ENCODE measurements at regions not wholly inside any gene's neighbourhood (a gene's known extent, or its start where the extent isn't known, plus 50 kb on each side); places are given as distances from the start of the nearest gene placed in this dataset.

DNA sequence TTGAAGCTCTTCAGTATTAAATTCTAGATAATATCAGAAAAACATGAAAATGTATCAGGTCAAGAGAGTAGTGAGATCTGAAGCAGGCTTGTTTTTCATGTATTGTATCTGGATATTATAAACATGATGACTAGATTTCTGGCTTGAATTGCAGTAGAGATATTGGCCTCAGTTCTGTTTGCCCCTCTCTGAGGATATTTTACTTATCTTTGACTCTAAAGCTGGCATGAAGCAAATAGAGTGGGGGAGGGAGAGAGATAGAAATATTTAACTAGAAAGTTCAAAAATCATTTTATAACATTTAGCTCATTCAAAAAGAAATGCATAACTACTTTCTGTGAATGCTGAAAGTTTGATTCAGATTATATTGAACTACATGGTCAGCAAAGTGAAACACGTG lies 929.7 kb upstream of the KCND2 start:
- H3K27me3 ChIP-seq (replicated peaks in 1 of 4; ENCODE audit: control extremely low read depth in 1 of 4, control insufficient read depth in 3 of 4, insufficient read depth in 4 of 4, low read length in 3 of 4): no peaks in the 10 kb centered on the region
- H3K9ac ChIP-seq (ENCODE audit: low read length): no peak overlapping the region
- H3K36me3 ChIP-seq (replicated peaks in 1 of 2; ENCODE audit: control extremely low read depth in 1 of 2, control insufficient read depth in 1 of 2, extremely low read depth in 1 of 2, insufficient read depth in 2 of 2, low read length in 1 of 2): no peaks in the 10 kb centered on the region
- Mint-ChIP-seq H3K27ac (no peak overlapping the region), H3K9me3 (ENCODE audit: insufficient read depth) (peaks cover 2% of the 10 kb centered on the region), H3K27me3 (no peaks in the 10 kb centered on the region), H3K4me1 (no peaks in the 10 kb centered on the region), H3K4me3 (no peak overlapping the region)
- H3K9me3 ChIP-seq (ENCODE audit: control extremely low read depth in 1 of 3, control insufficient read depth in 2 of 3, insufficient read depth in 1 of 3, low read length in 2 of 3): no peaks in the 10 kb centered on the region
- H3K27ac ChIP-seq (ENCODE audit: low read length in 2 of 2): no peak overlapping the region
- no peak overlapping the region for H3K4me2 ChIP-seq (replicated peaks; ENCODE audit: low read depth, low read length, poor library complexity, severe bottlenecking)
- DNase-seq (no peak), ATAC-seq (ENCODE audit: low read depth) (no peak)
- no peaks in the 10 kb centered on the region for H4K20me1 ChIP-seq (ENCODE audit: control insufficient read depth, insufficient read depth, low read length, poor library complexity, severe bottlenecking)
- H3K4me1 ChIP-seq (ENCODE audit: control insufficient read depth in 2 of 2, insufficient read depth in 2 of 2, low read length in 2 of 2): no peaks in the 10 kb centered on the region
- ChIA-PET POLR2A (no interaction called here), CTCF (no interaction called here)
- intact Hi-C loops (cut with micrococcal nuclease): no loop called here
- no peak overlapping the region for H2AFZ ChIP-seq (ENCODE audit: insufficient read depth, low read depth, low read length, poor library complexity, severe bottlenecking)
- WGBS (ENCODE audit: insufficient coverage): no CpG with 5 or more reads among the region's 1 CpG
- H3K79me2 ChIP-seq (ENCODE audit: control insufficient read depth, insufficient read depth, low read length): no peaks in the 10 kb centered on the region
- no peak overlapping the region for H3K4me3 ChIP-seq (ENCODE audit: control extremely low read depth in 1 of 5, extremely low read depth in 1 of 5, insufficient read depth in 1 of 5, low read depth in 2 of 5, low read length in 4 of 5)
- TF ChIP-seq, protein P1, sequence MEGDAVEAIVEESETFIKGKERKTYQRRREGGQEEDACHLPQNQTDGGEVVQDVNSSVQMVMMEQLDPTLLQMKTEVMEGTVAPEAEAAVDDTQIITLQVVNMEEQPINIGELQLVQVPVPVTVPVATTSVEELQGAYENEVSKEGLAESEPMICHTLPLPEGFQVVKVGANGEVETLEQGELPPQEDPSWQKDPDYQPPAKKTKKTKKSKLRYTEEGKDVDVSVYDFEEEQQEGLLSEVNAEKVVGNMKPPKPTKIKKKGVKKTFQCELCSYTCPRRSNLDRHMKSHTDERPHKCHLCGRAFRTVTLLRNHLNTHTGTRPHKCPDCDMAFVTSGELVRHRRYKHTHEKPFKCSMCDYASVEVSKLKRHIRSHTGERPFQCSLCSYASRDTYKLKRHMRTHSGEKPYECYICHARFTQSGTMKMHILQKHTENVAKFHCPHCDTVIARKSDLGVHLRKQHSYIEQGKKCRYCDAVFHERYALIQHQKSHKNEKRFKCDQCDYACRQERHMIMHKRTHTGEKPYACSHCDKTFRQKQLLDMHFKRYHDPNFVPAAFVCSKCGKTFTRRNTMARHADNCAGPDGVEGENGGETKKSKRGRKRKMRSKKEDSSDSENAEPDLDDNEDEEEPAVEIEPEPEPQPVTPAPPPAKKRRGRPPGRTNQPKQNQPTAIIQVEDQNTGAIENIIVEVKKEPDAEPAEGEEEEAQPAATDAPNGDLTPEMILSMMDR (IDR thresholded peaks at IDR 0.05): no peak
- no peak for TF ChIP-seq EZH2 (IDR thresholded peaks at IDR 0.05; ENCODE audit: borderline replicate concordance, insufficient read depth, low read depth, low read length, poor library complexity, severe bottlenecking)

DNA sequence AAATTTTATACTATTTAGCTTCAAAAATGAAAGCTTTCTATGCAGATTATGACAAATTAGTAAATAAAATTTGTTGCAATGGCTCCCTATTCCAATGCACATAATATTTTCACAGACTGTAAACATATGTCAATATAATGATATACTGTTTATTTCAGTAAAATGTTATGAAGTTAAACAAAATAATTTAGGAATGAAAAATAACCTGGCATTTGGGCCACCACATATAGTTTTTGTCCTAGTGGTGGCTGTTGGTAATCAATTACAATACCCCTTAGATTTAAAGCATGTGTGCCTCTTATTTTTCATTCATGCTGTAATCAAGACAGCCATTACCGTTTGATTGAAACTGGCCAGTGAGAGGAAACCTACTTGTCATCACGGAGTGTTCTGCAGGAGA lies 928.5 kb upstream of the KCND2 start:
- Histone ChIP-seq H3K36me3 (replicated peaks in 1 of 2; ENCODE audit: control extremely low read depth in 1 of 2, control insufficient read depth in 1 of 2, extremely low read depth in 1 of 2, insufficient read depth in 2 of 2, low read length in 1 of 2) (no peaks in the 10 kb centered on the region), H3K9me3 (ENCODE audit: control extremely low read depth in 1 of 3, control insufficient read depth in 2 of 3, insufficient read depth in 1 of 3, low read length in 2 of 3) (no peaks in the 10 kb centered on the region), H4K20me1 (ENCODE audit: control insufficient read depth, insufficient read depth, low read length, poor library complexity, severe bottlenecking) (no peaks in the 10 kb centered on the region), H3K9ac (ENCODE audit: low read length) (no peak overlapping the region), H3K79me2 (ENCODE audit: control insufficient read depth, insufficient read depth, low read length) (no peaks in the 10 kb centered on the region), H3K27me3 (replicated peaks in 1 of 4; ENCODE audit: control extremely low read depth in 1 of 4, control insufficient read depth in 3 of 4, insufficient read depth in 4 of 4, low read length in 3 of 4) (no peaks in the 10 kb centered on the region), H3K27ac (ENCODE audit: low read length in 2 of 2) (no peak overlapping the region), H3K4me1 (ENCODE audit: control insufficient read depth in 2 of 2, insufficient read depth in 2 of 2, low read length in 2 of 2) (no peaks in the 10 kb centered on the region), H3K4me2 (replicated peaks; ENCODE audit: low read depth, low read length, poor library complexity, severe bottlenecking) (no peak overlapping the region), H3K4me3 (ENCODE audit: control extremely low read depth in 1 of 5, extremely low read depth in 1 of 5, insufficient read depth in 1 of 5, low read depth in 2 of 5, low read length in 4 of 5) (no peak overlapping the region), H2AFZ (ENCODE audit: insufficient read depth, low read depth, low read length, poor library complexity, severe bottlenecking) (no peak overlapping the region)
- POLR2A ChIA-PET: no interaction called here
- TF ChIP-seq, protein P1 (IDR thresholded peaks at IDR 0.05): no peak
- no peak for TF ChIP-seq EZH2 (IDR thresholded peaks at IDR 0.05; ENCODE audit: borderline replicate concordance, insufficient read depth, low read depth, low read length, poor library complexity, severe bottlenecking)
- Mint-ChIP-seq H3K27ac (no peak overlapping the region), H3K4me1 (no peaks in the 10 kb centered on the region), H3K27me3 (no peaks in the 10 kb centered on the region), H3K9me3 (ENCODE audit: insufficient read depth) (peaks cover 2% of the 10 kb centered on the region), H3K4me3 (no peak overlapping the region)
- CTCF ChIA-PET: no interaction called here
- ATAC-seq (ENCODE audit: low read depth) (no peak), DNase-seq (no peak)
- WGBS (ENCODE audit: insufficient coverage): no CpG with 5 or more reads among the region's 2 CpGs
- intact Hi-C loops (cut with micrococcal nuclease): no loop called here
